Activated CD4-positive, alpha-beta T cell treated with anti-CD3 and anti-CD28 coated beads, Interleukin-2, amount 50 U/mL, for 16 hours (primary cell): ENCODE measurements at regions not wholly inside any gene's neighbourhood (a gene's known extent, or its start where the extent isn't known, plus 50 kb on each side); places are given as distances from the start of the nearest gene placed in this dataset.
A peak's percentile ranks its signal among the peaks of the same experiment; 100 is the strongest.

ENCODE experiments used
- DNase-seq: peaks from one replicate; pipeline ENCODE4 v3.0.0-alpha.2; 2020

DNA sequence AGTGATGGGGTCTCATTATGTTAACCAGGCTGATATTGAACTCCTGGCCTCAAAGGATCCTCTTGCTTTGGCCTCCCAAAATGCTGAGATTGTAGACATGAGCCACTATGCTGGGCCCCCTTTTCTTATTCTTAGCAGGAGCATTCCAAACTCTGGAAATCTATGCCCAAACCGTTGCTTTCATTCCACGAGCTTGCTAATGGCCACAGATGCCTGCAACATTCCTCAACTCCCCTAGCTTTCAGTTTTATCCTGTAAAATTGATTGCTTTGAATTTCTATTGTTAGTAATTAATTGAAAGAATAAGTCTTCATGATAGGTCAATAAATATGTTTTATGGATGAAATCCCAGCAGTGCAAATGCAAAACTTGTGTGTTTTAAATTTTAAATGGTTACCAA, 564.8 kb upstream of the WWC1 start:
- DNase-seq, result no peak

DNA sequence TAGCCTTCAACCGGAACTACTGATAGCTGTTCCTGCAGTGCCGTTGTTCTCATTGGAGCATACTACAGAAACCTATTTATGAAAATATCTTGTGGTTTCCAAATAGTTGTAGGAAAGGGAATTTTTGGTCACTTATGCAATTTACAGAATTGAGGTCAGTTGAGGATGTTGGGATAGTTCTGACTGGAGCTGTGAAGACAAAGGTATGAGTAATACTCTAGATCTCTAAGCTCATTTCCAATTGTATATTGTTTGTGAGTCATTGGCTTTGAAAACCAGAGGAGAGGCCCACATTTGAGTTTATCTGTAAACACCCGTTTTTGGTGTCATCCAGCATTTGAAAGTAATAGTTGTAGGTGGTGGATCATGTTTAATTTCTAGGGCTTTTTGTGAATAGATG, 561.3 kb upstream of the WWC1 start:
- peak; percentile 0 for DNase-seq

- DNase-seq, result no peak
Measured at GRCh38 chr5:167730656-167731055, 560.8 kb upstream of the WWC1 start.

DNA sequence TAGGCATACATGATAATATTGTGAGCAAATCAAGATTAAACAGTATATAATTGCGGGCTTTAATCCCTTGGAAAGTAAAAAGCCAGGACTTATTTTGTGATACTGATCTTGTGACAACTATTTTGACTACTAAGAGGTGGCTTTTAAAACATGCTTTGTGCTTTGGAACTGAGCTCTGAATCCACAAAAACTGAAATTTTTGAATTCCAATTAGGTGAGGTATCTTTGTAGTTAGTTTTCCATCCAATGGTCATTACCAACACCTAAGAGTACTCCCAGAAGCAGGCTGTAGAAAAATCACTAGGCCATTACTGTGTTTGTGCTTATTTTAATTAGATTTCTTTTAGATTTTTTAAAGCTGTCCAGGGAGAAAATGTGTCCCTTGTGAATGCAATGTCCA, 559.5 kb upstream of the WWC1 start:
- DNase-seq, result no peak

DNA sequence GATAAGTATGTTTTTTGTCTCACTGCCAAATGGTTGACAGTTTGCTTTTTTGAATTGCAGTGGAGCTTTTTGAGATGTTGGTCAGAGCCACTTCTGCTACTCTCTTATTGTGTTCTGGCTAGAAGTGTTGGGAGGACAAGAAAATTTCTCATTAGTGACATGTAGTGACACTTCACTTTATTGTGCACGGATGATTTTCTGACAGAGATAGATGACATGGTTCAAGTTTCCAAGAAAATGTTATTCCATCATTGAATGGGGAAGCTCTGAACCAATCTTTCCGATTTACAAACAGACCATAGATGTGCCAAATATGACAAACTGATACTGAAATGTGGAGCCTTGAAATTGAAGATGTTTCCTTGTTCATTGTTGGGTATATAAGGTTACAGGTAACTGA, 558.9 kb upstream of the WWC1 start:
- no peak for DNase-seq

GRCh38 chr5:167736992-167737391, 554.5 kb upstream of the WWC1 start:
- no peak for DNase-seq

- no peak for DNase-seq
Measured at GRCh38 chr5:167743695-167744464, 547.6 kb upstream of the WWC1 start.

DNA sequence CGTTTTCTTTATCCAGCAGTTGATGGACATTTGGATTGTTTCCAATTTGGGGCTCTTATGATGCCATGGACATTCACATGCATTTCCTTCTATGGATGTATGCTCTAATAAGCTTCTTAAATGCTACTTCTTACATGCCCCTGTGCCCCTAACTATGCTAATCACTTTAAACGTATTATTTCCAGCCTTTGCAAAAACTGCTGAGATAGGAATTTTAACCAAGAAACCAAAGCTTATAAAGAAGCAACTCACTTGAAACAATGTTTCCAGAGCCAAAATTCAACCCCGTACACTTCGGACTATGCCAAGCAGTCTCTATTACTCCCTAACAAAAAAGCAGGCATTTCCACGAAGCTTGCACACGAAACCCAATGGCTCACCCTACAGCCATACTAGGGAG, 545.6 kb upstream of the WWC1 start:
- no peak for DNase-seq

GRCh38 chr5:167750586-167750985, 540.9 kb upstream of the WWC1 start:
- no peak for DNase-seq

DNA sequence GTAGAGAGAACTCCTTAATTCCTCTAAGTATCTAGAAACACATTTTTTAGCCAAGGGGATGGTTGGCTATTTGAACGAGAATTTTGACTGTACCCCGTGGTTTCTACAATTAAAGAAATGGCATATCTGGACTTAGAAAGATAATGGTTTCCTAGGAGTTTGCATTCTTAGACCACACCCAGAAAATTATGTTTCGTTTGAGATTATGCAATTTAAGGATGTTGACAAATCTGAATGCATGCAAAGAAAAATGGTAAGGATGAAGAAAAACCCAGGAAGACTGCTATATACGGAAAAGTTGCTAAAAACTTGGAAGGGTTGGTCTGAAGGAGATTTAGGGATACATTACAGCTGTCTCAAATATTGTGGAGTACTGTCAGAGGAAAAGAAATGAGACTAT, 538.5 kb upstream of the WWC1 start:
- no peak for DNase-seq

GRCh38 chr5:167753725-167754490, 537.5 kb upstream of the WWC1 start:
- no peak for DNase-seq

DNA sequence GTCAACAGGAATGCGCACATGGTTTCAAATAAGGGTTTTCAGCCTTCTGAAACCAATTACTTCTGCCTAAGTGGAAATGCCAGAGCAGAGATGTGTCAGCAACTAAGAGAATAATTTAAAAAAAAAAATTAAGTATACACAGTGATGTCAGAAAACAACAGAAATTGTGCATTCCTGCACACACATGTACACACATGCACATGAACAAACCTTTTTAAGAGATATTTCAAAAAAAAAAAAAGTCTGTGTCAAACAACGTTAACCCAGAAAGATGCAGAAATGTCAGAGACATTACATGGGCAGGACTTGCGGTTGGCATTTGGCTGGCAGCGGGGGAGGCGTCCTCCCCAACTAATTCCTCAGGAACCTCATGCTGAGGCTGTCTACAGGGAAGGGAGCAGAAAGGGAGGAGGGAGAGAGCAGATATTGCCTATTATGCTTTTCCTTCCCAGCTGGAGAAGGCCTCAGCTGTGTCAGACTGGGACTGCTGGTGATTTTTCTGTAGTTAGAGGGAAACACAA, 536.9 kb upstream of the WWC1 start:
- no peak for DNase-seq

DNA sequence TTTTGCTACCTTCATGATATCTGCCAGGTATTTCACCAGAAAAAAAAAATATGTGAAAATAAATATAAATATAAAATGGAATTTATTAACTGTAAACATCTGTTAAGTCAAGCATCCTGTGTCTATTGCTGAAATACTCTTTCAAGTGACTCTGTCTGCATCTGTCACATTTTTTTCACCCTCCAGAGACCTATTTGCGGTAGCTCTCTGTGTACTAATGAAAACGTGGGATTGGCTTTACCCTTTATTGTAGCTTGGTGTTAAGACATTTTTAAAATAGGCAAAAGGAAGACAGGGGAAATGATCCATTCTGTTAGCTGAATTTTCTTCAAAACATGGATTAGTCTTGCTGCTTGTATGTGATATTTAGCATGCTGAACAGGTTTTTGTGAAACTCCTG, 536.0 kb upstream of the WWC1 start:
- DNase-seq, result no peak

DNA sequence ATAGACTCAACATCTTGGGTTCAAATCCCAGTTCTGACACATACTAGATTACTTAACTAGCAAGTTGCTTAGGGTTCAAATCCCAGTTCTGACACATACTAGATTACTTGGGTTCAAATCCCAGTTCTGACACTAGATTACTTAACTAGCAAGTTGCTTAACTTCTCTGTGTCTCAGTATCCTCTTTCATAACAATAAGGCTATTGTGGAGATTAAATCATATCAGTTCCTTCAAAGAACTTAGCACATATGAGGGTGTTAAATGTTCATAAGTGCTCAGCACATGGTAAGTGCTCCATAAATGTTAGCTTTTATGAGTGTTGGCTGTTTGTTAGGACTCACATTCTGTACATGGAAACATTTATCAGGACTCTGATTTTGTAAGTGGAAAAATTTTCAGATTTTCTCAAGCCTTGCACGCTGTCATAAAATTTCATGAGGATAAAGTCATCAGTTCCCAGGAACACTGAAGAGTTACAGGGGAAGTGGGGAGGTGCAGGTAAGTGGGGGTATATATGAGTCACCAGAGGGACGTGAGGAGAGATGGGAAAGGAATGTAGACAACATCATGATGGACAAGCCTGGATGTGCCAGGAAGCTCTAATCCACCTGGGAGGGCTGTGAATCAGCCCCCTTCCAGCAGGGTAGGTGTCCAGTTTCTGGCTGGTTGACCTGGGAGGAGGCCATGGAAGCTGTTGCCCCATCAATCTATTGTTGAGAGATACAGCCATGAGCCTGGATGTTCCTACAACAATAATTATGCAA, 532.2 kb upstream of the WWC1 start:
- DNase-seq, result no peak

DNA sequence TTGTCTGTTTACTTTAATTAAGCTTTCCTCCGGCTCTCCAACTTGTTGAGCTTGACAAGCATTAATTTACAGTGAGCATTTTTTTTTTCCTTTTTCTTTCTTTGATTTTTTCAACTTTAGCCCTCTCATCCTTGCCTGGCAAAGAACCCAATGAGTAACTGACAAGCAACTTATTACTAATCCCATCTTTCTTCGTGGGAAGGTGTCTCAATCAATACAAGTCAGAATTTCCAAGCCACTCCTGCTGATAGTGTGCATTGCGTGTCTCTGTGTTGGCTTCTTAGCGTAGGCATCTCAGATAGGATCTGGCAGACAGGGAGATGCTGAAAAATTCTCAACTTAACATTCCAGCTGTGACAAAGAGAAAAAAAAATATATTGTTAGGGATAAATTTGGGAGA, 527.7 kb upstream of the WWC1 start:
- no peak for DNase-seq

DNA sequence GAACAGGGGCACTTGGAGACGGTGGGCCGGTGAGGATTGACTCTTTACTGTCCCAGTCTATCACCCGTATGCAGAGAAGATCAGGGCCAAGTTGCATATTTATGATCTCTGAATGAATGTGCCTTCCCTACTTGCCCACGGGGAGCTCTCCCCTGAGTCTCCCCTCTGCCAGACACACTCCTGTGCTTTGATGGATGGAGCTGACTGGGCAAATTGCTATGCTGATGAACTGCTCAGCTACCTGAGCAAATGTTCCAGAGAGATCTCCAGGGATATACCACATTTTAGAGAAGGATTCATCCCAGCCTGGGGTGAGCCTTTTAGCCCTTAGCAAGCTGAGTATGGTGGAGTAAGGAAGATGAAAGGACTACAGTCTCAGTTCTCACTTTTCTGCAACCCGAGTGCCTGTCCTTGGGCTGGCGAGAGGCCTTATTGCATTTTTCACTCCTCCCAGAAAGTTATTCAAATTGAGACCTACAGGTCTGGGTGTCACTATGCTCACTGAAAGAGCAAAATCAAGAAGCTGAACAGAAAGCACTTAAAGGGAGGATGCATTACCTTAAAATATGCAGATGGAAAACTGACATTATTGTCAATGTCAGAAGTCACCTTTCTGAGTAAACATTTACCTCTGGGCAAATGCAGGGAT, 526.7 kb upstream of the WWC1 start:
- no peak for DNase-seq

DNA sequence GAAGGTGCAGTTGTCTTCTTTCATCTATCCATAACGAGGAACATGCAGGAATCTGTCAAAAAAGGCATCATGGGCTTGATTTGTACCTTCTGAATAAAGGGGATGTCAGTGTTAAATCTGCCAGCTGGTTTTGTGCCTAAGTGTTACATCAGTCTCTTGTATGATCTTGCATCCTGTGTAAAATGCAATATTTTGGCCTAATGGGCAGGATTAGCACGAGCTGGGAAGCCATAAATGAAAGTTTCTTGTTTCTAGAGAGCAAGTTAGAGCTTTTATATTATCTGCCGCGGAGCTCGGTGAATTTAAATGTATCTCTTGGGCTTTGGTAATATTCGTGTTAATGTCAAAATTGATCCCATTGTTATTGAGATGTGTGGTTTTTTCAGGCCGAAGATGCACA, 526.1 kb upstream of the WWC1 start:
- no peak for DNase-seq

GRCh38 chr5:167766957-167767356, 524.5 kb upstream of the WWC1 start:
- no peak for DNase-seq

DNA sequence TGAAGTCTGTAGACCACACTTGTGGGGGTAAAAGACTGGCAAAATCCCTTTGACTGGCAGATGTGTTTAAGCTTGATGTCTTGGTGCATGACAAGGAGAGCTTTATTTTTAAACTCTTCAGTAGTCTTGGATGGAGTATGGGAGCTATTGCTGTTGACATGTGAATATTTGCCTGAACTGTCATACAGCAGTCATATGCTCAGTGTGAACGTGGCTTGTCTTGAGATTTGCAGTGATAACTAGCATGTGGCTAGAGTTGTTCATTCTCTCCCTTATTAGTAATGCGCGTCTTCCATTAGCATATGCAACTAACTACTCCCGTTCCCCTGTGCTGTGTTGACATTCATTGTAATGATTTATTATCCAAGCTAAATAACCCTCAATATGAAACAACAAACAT, 523.6 kb upstream of the WWC1 start:
- DNase-seq, result no peak

DNA sequence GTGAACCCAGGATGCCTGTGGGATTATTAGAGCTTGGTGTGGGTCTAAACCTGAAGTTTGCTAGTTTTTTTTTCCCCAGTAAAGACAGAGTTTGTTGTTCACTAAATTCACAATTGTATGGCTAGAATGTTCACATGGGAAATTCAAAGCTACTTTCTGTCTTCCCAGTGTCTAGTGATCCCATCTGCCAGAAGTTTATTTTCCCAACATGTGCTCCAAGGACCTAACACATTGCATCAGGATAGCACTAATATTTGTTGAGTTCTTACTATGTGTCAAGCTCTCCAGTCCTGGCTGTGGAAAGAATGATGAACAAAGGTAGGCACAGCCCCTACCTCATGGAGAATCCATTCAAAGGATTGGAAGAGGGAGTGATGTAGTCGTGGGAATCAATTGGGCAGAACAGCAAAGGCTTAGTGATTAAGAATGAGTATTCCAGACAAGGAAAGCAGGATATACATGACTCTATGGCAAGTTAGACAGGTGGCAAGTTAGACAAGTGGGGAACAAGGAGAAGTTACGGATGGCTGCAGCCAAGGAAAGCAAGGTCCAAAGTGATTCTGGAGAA, 521.5 kb upstream of the WWC1 start:
- DNase-seq, result no peak

DNA sequence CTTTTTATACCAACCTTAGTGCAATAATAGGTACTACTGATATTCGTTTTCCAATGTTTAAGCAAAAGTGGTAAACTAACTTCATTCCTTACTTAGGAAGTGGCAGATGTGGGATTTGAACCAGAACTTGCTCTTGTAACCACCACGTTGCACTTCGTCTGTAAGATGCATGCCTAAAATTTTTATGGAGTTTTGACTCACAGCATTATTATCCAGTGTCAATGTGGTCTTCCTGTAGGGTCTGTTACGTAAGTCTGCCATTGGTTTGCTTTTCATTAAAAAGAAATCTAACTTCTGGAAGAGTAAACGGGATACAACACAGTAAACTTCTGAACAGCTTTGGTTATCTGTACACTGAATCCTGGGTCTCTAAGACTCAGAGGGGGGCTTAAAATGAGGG, 521.0 kb upstream of the WWC1 start:
- no peak for DNase-seq

- DNase-seq, result no peak
Measured at GRCh38 chr5:167771571-167771970, 519.9 kb upstream of the WWC1 start.
